GM10248 (cell line): ENCODE measurements at regions not wholly inside any gene's neighbourhood (a gene's known extent, or its start where the extent isn't known, plus 50 kb on each side); places are given as distances from the start of the nearest gene placed in this dataset.

Source experiments
- CTCF ChIA-PET: fragments of 300-600 bp; sonication (Branson Sonifier 250); formaldehyde crosslinking; extraction: SDS; loops from one replicate; lab custom pipeline; 2021; ENCODE audit warnings: antibody characterized with exemption; lab: Yijun Ruan, JAX
- POLR2A ChIA-PET: fragments of 350-650 bp; sonication (Branson Sonifier 250); formaldehyde crosslinking; extraction: SDS; loops from one replicate; lab custom pipeline; 2020; ENCODE audit warnings: antibody characterized with exemption; lab: Yijun Ruan, JAX
- DNase-seq: peaks from one replicate; pipeline ENCODE4 v3.0.0; 2012; ENCODE audit errors: extremely low spot score
- CTCF ChIP-seq: IDR thresholded peaks from 2 replicates; pipeline ENCODE4 v1.5.1; 2012; ENCODE audit warnings: mild to moderate bottlenecking, low read depth; ENCODE audit errors: extremely low read depth, missing control alignments, control extremely low read depth

DNA sequence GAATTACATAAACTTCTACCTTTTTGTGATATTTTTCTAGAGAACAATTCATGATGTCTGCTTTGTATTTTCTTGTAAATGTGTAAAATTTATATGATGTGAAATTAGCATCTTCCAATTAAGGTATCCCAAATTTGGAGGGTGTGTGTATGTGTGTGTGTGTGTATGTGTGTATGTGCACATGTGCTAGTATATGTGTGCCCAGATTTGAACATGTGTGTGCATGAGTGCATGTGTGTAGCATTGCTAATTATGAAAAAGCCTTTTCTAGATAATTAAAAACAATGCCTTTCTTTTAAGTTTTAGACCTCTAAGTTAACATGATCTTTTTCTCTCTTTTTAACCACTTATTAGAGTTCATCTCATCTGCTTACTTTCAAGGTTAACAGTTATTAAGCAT, 208.0 kb upstream of the SPOPL start:
- ChIA-PET POLR2A (no interaction called here), CTCF (interaction anchor here (1.6 kb wide), 1 partner anchor 17 kb away, joined by 5 read pairs; no protein-coding TSS in a partner anchor)
- no peak for DNase-seq
- no peak for TF ChIP-seq CTCF

DNA sequence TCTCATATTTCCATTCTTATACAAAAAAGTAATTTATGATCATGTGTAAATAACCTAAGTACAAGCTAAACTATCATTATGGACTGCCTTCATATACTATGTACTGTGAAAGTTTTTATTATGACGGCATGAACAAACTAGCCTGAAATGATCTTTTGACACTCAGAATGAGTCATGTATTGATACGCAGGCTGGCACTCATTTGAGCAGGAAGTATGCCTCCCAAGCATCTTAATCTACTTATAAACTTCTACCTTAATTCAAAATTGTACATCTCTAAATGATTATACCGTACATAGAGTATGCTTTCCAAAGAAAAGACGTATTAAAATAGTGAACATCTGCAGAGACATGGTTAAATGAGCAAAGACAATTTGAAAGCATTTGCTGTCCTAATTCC, 207.1 kb upstream of the SPOPL start:
- ChIA-PET CTCF (interaction anchor here (1.6 kb wide), 1 partner anchor 18 kb away, joined by 5 read pairs; no protein-coding TSS in a partner anchor), POLR2A (no interaction called here)
- no peak for TF ChIP-seq CTCF
- DNase-seq, result no peak

DNA sequence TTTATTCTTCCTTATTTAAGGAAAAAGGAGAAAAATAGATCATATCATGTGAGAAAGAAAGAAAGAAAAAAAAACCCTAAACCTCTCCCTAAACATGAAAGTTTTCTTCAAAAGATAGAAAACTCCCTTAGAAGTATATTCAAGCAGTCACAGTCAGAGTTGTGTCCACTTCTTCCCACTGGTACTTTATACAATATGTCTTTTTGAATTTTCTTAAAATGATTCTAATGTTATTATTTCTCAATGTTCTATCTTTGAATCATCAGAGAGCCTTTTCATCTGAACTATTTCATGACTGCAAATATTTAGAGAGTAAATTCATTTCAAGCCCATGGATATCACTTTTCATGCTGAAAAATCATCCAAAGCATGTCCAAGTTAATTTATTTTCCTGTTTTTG, 205.2 kb upstream of the SPOPL start:
- DNase-seq, result no peak
- TF ChIP-seq CTCF, result no peak
- ChIA-PET POLR2A (no interaction called here), CTCF (interaction anchor here (1.4 kb wide), 1 partner anchor 17 kb away, joined by 3 read pairs; no protein-coding TSS in a partner anchor)

- DNase-seq, result no peak
- CTCF ChIA-PET, result interaction anchor here (1.1 to 1.7 kb wide), 3 partner anchors 12 to 529 kb away, joined by 3 to 4 read pairs (median 4); no protein-coding TSS in a partner anchor
- no peak for TF ChIP-seq CTCF
Observed at GRCh38 chr2:138298120-138298814, 203.3 kb upstream of the SPOPL start.

DNA sequence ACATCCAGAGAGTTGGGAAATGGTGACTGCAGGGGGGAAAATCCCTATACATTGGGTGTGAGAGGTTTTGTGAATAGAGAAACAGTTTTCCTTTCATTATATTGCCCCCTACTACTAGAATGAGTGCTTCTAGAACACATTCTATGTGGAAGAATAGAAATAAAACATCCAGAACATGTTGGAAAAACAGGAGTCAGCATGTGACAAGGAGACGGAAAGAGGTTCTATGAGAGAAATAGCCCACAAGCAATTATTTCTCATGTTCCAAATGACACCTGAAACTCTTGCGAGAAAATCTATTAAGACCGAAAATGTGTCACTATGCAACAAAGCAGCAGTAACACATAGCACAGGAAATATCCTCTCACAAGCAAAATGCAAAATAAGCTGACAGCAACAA, 202.7 kb upstream of the SPOPL start:
- peak; percentile 8 for DNase-seq
- ChIA-PET POLR2A (no interaction called here), CTCF (interaction anchor here (1.6 to 1.7 kb wide), 2 partner anchors 11 to 20 kb away, joined by 4 read pairs; no protein-coding TSS in a partner anchor)
- TF ChIP-seq CTCF, result no peak

More at GRCh38 chr2:138298120-138298814, 203.3 kb upstream of the SPOPL start:
- POLR2A ChIA-PET, result no interaction called here

- CTCF ChIA-PET, result no interaction called here
- POLR2A ChIA-PET, result no interaction called here
- DNase-seq, result no peak
- no peak for TF ChIP-seq CTCF
Observed at GRCh38 chr2:138306626-138307025, 194.9 kb upstream of the SPOPL start.
